SU-DHL-6 (cell line): ENCODE measurements at regions not wholly inside any gene's neighbourhood (a gene's known extent, or its start where the extent isn't known, plus 50 kb on each side); places are given as distances from the start of the nearest gene placed in this dataset.

Experiments
- CTCF ChIP-seq: fragments of 200-600 bp; sonication (generic); IDR thresholded peaks from one replicate; pipeline ENCODE4 v1.5.1; 2017; ENCODE audit warnings: antibody characterized with exemption, mild to moderate bottlenecking, low read length, moderate library complexity; ENCODE audit not compliant: insufficient read depth, poor library complexity, severe bottlenecking
- EZH2phosphoT487 ChIP-seq: fragments of 200-600 bp; sonication (generic), shearing (Covaris generic); conservative IDR thresholded peaks from 2 replicates; pipeline ENCODE4 v1.6.1; 2018; ENCODE audit warnings: mild to moderate bottlenecking, antibody characterized with exemption, low read length, moderate library complexity, mixed read lengths

GRCh38 chr11:13101644-13102512 is 92.8 kb downstream of the RASSF10 start:
- TF ChIP-seq CTCF (no peak), EZH2phosphoT487 (no peak)
